H9 (cell line): ENCODE measurements at regions not wholly inside any gene's neighbourhood (a gene's known extent, or its start where the extent isn't known, plus 50 kb on each side); places are given as distances from the start of the nearest gene placed in this dataset.

Source experiments
- DNase-seq: peaks from one replicate; pipeline ENCODE4 v3.0.0-alpha.2; 2017
- H2AFZ ChIP-seq: one replicate; pipeline ENCODE4 v1.6.1; 2013; ENCODE audit warnings: mild to moderate bottlenecking, low read length, control low read depth, moderate library complexity
- H2AK5ac ChIP-seq: 2 replicates; pipeline ENCODE4 v1.6.1; 2013; ENCODE audit warnings: low read length, control low read depth, mixed read lengths; ENCODE audit not compliant: insufficient read length
- H2BK120ac ChIP-seq: one replicate; pipeline ENCODE4 v1.6.1; 2013; ENCODE audit warnings: low read depth, mild to moderate bottlenecking, low read length, control low read depth, inconsistent platforms; ENCODE audit not compliant: poor library complexity, severe bottlenecking
- H2BK12ac ChIP-seq: 2 replicates; pipeline ENCODE4 v1.6.1; 2013; ENCODE audit warnings: low read length, control low read depth, mixed read lengths, low read depth; ENCODE audit not compliant: insufficient read length
- H2BK15ac ChIP-seq: 2 replicates; pipeline ENCODE4 v1.6.1; 2013; ENCODE audit warnings: low read depth, low read length, control low read depth
- H2BK20ac ChIP-seq: one replicate; pipeline ENCODE4 v1.6.1; 2013; ENCODE audit warnings: low read depth, mild to moderate bottlenecking, low read length, control low read depth, inconsistent platforms; ENCODE audit not compliant: poor library complexity, severe bottlenecking
- H2BK5ac ChIP-seq: 2 replicates; pipeline ENCODE4 v1.6.1; 2013; ENCODE audit warnings: low read length, control low read depth, mixed read lengths; ENCODE audit not compliant: insufficient read length
- H3K14ac ChIP-seq: 2 replicates; pipeline ENCODE4 v1.6.1; 2013; ENCODE audit warnings: low read length, control low read depth; ENCODE audit not compliant: insufficient read depth
- H3K18ac ChIP-seq: 2 replicates; pipeline ENCODE4 v1.6.1; 2013; ENCODE audit warnings: low read depth, mild to moderate bottlenecking, mixed read lengths, low read length, control low read depth; ENCODE audit not compliant: insufficient read length
- H3K23ac ChIP-seq: 2 replicates; pipeline ENCODE4 v1.6.1; 2013; ENCODE audit warnings: low read length, control low read depth, mixed read lengths, low read depth; ENCODE audit not compliant: insufficient read length
- H3K23me2 ChIP-seq: 2 replicates; pipeline ENCODE4 v1.6.1; 2013; ENCODE audit warnings: low read depth, mild to moderate bottlenecking, mixed read lengths, low read length, control low read depth; ENCODE audit not compliant: insufficient read length, poor library complexity, severe bottlenecking
- H3K27ac ChIP-seq: 2 replicates; pipeline ENCODE4 v1.5.1; 2013; ENCODE audit warnings: low read length, control low read depth, mixed read lengths, low read depth; ENCODE audit not compliant: insufficient read length
- H3K27me3 ChIP-seq: 2 replicates; pipeline ENCODE4 v1.6.1; 2013; ENCODE audit warnings: low read length, control low read depth, inconsistent platforms; ENCODE audit not compliant: insufficient read depth
- H3K4ac ChIP-seq: 2 replicates; pipeline ENCODE4 v1.6.1; 2013; ENCODE audit warnings: low read depth, mild to moderate bottlenecking, control low read depth, inconsistent platforms, low read length, moderate library complexity
- H3K4me1 ChIP-seq: 2 replicates; pipeline ENCODE4 v1.6.1; 2013; ENCODE audit warnings: low read length, control low read depth, inconsistent platforms; ENCODE audit not compliant: insufficient read depth
- H3K4me2 ChIP-seq: 2 replicates; pipeline ENCODE4 v1.6.1; 2013; ENCODE audit warnings: low read length, control low read depth, mixed read lengths; ENCODE audit not compliant: insufficient read length, insufficient read depth
- H3K56ac ChIP-seq: 2 replicates; pipeline ENCODE4 v1.6.1; 2013; ENCODE audit warnings: low read depth, mild to moderate bottlenecking, mixed read lengths, low read length, control low read depth; ENCODE audit not compliant: insufficient read length
- H3K79me1 ChIP-seq: 2 replicates; pipeline ENCODE4 v1.6.1; 2013; ENCODE audit warnings: low read depth, mild to moderate bottlenecking, moderate library complexity, low read length, control low read depth, inconsistent platforms; ENCODE audit not compliant: insufficient read depth, poor library complexity, severe bottlenecking
- H3K79me2 ChIP-seq: 2 replicates; pipeline ENCODE4 v1.6.1; 2013; ENCODE audit warnings: low read length, control low read depth, inconsistent platforms; ENCODE audit not compliant: insufficient read depth
- H3K9ac ChIP-seq: 2 replicates; pipeline ENCODE4 v1.6.1; 2013; ENCODE audit warnings: low read length, control low read depth, mixed read lengths; ENCODE audit not compliant: insufficient read length; ENCODE audit errors: extremely low read depth
- H3K9me3 ChIP-seq: one replicate; pipeline ENCODE4 v1.6.1; 2013; ENCODE audit warnings: low read depth, low read length, inconsistent platforms; ENCODE audit not compliant: control insufficient read depth
- H3T11ph ChIP-seq: one replicate; pipeline ENCODE4 v1.6.1; 2013; ENCODE audit warnings: mild to moderate bottlenecking, low read length, control low read depth, inconsistent platforms
- H4K20me1 ChIP-seq: one replicate; pipeline ENCODE4 v1.6.1; 2013; ENCODE audit not compliant: control insufficient read depth, insufficient read length, insufficient read depth
- H4K5ac ChIP-seq: 2 replicates; pipeline ENCODE4 v1.6.1; 2013; ENCODE audit warnings: low read depth, mild to moderate bottlenecking, mixed read lengths, low read length, control low read depth; ENCODE audit not compliant: insufficient read length
- H4K8ac ChIP-seq: replicated peaks from 2 replicates; pipeline ENCODE4 v1.6.1; 2013; ENCODE audit warnings: low read length, control low read depth, mixed read lengths, low read depth; ENCODE audit not compliant: insufficient read length
- H4K91ac ChIP-seq: 2 replicates; pipeline ENCODE4 v1.6.1; 2013; ENCODE audit warnings: low read depth, mild to moderate bottlenecking, moderate library complexity, mixed read lengths, low read length, control low read depth; ENCODE audit not compliant: insufficient read length
- H3K27ac Mint-ChIP-seq, 3 experiments: 2 replicates in 2 of 3; 3 replicates in 1 of 3; pipeline ENCODE4 v1.8.0; 2020 to 2021; ENCODE audit warnings: mixed read lengths in 3 of 3, mild to moderate bottlenecking in 1 of 3, moderate library complexity in 1 of 3
- H3K27me3 Mint-ChIP-seq: 2 replicates; pipeline ENCODE4 v1.8.0; 2021; ENCODE audit warnings: low read depth, mild to moderate bottlenecking, moderate library complexity, mixed read lengths
- H3K36me3 Mint-ChIP-seq, 3 experiments: 2 replicates in 2 of 3; 3 replicates in 1 of 3; pipeline ENCODE4 v1.8.0; 2020 to 2021; ENCODE audit warnings: low read depth in 3 of 3, mixed read lengths in 3 of 3; ENCODE audit not compliant: insufficient read depth in 1 of 3
- H3K4me1 Mint-ChIP-seq, 2 experiments: 2 replicates each; pipeline ENCODE4 v1.8.0; 2020; ENCODE audit warnings: mixed read lengths in 2 of 2
- H3K4me3 Mint-ChIP-seq, 2 experiments: 2 replicates in 1 of 2; 3 replicates in 1 of 2; pipeline ENCODE4 v1.8.0; 2020 to 2021; ENCODE audit warnings: mild to moderate bottlenecking in 2 of 2, mixed read lengths in 2 of 2, moderate library complexity in 1 of 2
- H3K9me3 Mint-ChIP-seq, 2 experiments: 2 replicates in 1 of 2; 3 replicates in 1 of 2; pipeline ENCODE4 v1.8.0; 2020; ENCODE audit warnings: mild to moderate bottlenecking in 2 of 2, mixed read lengths in 2 of 2, moderate library complexity in 1 of 2
- CTCF ChIP-seq: fragments of 200-600 bp; sonication (generic); conservative IDR thresholded peaks from 3 replicates; pipeline ENCODE4 v1.8.0; 2021; ENCODE audit warnings: antibody characterized with exemption, mild to moderate bottlenecking

- H3K79me1 ChIP-seq = no peaks in the 10 kb centered on the region
- H3K9ac ChIP-seq = no peak overlapping the region
- H3K23me2 ChIP-seq = no peaks in the 10 kb centered on the region
- no peak overlapping the region for H3K27ac ChIP-seq
- peaks cover 3% of the 10 kb centered on the region; the same call in 1 of the 2 replicates for H3K4me1 ChIP-seq
- no peak overlapping the region for H4K5ac ChIP-seq
- H3K4ac ChIP-seq = no peak overlapping the region
- no peak overlapping the region for H3K23ac ChIP-seq
- no peak overlapping the region for H3K27ac Mint-ChIP-seq
- no peak overlapping the region for H3K18ac ChIP-seq
- no peaks in the 10 kb centered on the region; a peak in 1 of 7 replicates for H3K36me3 Mint-ChIP-seq
- H3K27me3 Mint-ChIP-seq = no peaks in the 10 kb centered on the region
- H3K27me3 ChIP-seq = no peaks in the 10 kb centered on the region
- no peak overlapping the region for H2BK12ac ChIP-seq
- TF ChIP-seq CTCF = no peak
- no peak overlapping the region for H2AFZ ChIP-seq
- H2BK20ac ChIP-seq = no peak overlapping the region
- no peak for DNase-seq
- H3K14ac ChIP-seq = no peak overlapping the region
- H4K91ac ChIP-seq = no peak overlapping the region
- H3K9me3 Mint-ChIP-seq = peaks cover 2 to 7% of the 10 kb centered on the region in 2 experiments; a peak in 2 of 5 replicates
- no peak overlapping the region for H3K56ac ChIP-seq
- H3K4me3 Mint-ChIP-seq = no peak overlapping the region
- no peak overlapping the region for H3K4me2 ChIP-seq
- H4K8ac ChIP-seq = no peak overlapping the region
- no peak overlapping the region for H2BK120ac ChIP-seq
- H2BK15ac ChIP-seq = no peak overlapping the region
- peaks cover 13 to 20% of the 10 kb centered on the region in 2 experiments for H3K4me1 Mint-ChIP-seq
- H3T11ph ChIP-seq = no peak overlapping the region
- no peaks in the 10 kb centered on the region for H3K79me2 ChIP-seq
- H4K20me1 ChIP-seq = no peaks in the 10 kb centered on the region
- no peak overlapping the region for H2AK5ac ChIP-seq
- H3K9me3 ChIP-seq = no peaks in the 10 kb centered on the region
- H2BK5ac ChIP-seq = no peak overlapping the region
Measured at GRCh38 chr5:153421676-153422075, 68.8 kb upstream of the GRIA1 start.
